GM12892 (cell line): ENCODE measurements at regions not wholly inside any gene's neighbourhood (a gene's known extent, or its start where the extent isn't known, plus 50 kb on each side); places are given as distances from the start of the nearest gene placed in this dataset.
"Not testable (repeated sequence)": the region's sequence is repeated elsewhere in the genome, so short reads cannot be mapped to it uniquely, and the experiment has no call there.

ENCODE experiments used
- DNase-seq: peaks from one replicate; pipeline ENCODE4 v3.0.0; 2011; ENCODE audit not compliant: insufficient read length
- FAIRE-seq: peaks from 2 replicates; lab custom pipeline; 2011; peaks lifted over from hg19 to GRCh38; lab: Jason Lieb, UNC
- POLR2A ChIP-seq: IDR thresholded peaks from 2 replicates; pipeline ENCODE4 v1.6.1; 2011; ENCODE audit warnings: low read depth, low read length, control low read depth
- POLR2AphosphoS5 ChIP-seq: IDR thresholded peaks from 2 replicates; pipeline ENCODE4 v1.6.1; 2011; ENCODE audit warnings: low read depth, low read length, control low read depth
- TAF1 ChIP-seq: IDR thresholded peaks from 2 replicates; pipeline ENCODE4 v1.6.1; 2011; ENCODE audit warnings: low read depth, mild to moderate bottlenecking, control low read depth, low read length, borderline replicate concordance

DNA sequence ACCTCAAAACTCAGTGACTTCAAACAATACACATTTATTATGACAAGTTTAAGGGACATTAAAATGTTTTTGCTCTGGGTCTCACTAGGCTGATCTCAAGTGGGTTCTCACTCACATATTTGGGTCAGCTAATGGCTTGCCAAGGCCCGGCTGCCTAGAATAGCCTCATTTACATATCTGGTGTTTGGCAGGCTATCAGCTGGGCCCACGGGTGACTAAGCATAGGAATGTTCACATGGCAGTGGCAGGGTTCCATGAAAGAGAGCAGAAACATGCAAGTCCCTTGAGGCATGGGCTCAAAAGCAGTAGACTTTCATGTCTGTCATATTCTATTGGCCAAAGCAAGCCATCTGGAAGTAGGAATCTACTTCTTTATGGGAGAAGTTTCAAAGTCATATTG, 492.6 kb downstream of the KCNT2 start:
- DNase-seq (no peak), FAIRE-seq (no peak)
- no peak for TF ChIP-seq POLR2AphosphoS5
- TF ChIP-seq TAF1: no peak
- TF ChIP-seq POLR2A: no peak

DNA sequence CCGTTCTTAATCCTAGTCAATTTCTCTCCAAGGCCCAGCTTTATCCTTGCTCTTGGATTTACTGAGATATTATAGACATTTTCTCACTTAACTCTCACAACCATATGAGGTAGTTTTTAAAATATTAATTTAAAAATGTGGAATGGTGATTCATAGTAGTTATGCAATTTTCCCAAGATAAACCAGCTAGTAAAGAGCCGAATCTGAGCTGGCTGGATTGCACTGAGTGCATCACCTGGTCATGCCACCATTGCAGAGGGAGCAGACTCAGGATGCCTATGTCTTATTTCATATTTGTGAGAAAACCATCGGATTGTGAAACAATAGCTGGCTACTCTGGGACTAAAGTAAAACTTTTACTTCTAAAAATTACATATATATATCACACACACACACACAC, 494.0 kb downstream of the KCNT2 start:
- no peak for DNase-seq
- no peak for FAIRE-seq
- no peak for TF ChIP-seq POLR2A
- no peak for TF ChIP-seq POLR2AphosphoS5
- no peak for TF ChIP-seq TAF1

DNA sequence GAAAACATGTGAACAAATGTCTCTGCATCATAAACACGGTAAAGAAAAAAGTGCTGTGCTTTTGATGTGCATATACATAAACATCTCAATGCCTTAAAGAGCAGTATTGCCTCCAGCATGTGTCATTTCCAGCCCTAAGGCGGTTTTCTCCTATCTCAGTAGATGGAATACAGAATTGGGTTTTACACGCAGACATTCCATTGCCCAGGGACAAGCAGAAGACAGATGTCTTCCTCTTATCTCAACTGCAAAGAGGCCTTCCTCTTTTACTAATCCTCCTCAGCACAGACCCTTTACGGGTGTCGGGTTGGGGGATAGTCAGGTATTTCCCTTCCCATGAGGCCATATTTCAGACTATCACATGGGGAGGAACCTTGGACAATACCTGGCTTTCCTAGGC, 499.2 kb downstream of the KCNT2 start:
- not testable (repeated sequence) for FAIRE-seq

DNA sequence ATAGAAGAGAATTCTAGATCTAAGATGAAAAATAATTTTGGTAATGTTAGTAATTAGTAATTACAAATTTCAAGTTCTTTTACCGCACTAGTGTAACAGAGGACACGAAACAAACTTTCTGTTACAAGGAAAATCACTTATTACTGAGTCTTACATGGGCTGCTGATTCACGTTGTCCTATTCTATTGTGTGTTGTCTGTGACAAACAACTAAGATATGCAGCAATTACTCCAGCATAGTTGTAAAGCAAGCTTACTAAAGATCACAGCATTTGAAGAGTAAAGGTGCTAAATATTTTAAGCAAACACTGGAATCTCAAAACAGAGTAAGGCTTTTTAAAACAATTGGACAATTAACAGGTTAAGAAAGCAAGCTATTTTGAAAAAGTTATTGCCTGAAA, 502.3 kb downstream of the KCNT2 start:
- TF ChIP-seq POLR2A (no peak), TAF1 (no peak), POLR2AphosphoS5 (no peak)
- DNase-seq (no peak), FAIRE-seq (no peak)

More for the DNA sequence above, 499.2 kb downstream of the KCNT2 start:
- DNase-seq: not testable (repeated sequence)

DNA sequence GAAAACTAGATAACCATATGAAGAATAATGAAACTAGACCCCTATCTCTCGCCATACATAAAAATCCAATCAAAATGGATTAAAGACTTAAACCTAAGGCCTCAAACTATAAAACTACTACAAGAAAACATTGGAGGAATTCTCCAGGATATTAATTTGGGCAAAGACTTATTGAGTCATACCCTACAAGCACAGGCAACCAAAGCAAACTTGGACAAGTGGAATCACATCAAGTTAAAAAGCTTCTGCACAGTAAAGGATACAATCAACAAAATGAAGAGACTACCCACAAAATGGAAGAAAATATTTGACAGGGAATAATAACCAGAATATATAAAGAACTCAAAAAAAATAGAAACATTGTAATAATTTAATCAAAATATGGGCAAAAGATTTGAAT, 505.4 kb downstream of the KCNT2 start:
- TF ChIP-seq TAF1 (no peak), POLR2AphosphoS5 (no peak), POLR2A (no peak)
- DNase-seq (no peak), FAIRE-seq (no peak)

DNA sequence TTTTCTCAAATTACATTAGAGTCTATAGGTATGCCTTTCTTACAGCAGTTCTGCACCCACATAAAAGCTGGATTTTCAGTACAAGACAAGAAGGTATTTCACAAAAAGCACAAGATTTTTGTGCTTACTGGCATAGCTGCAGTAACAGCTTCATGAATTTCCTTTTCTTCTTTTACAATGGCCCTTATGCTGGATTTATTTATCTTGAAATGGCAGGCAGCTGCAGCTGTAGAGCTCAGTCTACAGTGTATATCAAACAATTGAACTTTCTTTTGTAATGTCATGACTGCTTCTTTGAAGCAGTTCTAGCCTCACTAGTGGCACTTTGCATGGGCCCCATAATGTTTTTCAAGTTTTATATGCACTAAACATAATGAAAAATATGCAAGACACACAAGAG, 510.2 kb downstream of the KCNT2 start:
- TF ChIP-seq POLR2AphosphoS5 (no peak), TAF1 (no peak), POLR2A (no peak)
- DNase-seq: no peak
- no peak for FAIRE-seq

DNA sequence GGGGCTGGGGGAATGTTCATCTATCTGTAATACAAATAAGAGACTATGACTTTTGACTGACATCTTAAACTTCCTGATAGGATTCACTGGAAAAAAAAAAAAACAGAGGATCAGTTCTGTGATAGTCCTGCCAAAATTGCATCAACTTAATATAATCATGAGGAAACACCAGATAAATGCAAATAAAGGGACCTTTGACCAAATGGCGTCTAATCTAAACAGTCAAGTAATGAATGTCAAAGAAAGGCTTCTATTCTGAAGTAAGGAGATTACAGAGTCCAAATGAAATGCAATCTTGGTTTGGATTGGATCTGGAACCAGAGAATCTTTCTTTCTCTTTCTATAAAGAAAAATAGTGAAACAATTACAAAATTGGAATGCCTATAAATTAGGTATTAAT, 513.4 kb downstream of the KCNT2 start:
- no peak for DNase-seq
- TF ChIP-seq POLR2AphosphoS5: no peak
- TF ChIP-seq TAF1: no peak
- no peak for TF ChIP-seq POLR2A
- no peak for FAIRE-seq

DNA sequence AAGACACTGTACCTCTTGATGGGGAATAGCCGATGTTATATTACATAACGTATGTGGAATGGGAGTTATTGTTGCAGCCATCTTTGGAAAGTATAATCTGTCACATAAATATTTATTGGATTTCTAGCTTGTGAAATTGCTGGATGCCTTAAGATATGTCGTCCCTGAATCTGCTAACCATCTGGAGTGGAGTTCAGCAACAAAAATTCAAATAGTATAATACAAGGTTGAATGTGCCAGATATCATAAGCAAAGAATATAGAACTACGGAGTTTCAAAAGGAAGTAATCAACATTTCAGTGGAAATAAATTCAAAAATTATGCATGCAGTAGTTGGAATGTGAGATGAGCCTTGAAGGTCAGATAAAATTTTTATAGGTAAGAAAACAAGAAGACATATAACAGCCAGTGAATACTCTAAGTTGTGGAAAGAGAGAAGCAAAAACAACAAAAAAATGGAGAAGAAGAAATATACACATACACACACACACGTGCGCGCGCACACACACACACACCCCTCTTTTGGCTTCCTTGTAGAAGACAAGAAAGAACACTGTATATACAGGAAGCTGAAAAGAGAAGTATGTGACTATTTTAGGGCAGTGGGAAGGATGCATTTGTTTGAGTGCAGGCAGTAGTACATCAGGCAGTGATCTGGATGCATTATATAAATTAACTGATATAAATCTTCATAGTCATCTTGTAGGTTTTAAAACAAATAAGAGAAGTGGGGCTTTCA, 516.7 kb downstream of the KCNT2 start:
- no peak for DNase-seq
- FAIRE-seq: no peak
- no peak for TF ChIP-seq POLR2AphosphoS5
- TF ChIP-seq POLR2A: no peak
- TF ChIP-seq TAF1: no peak

DNA sequence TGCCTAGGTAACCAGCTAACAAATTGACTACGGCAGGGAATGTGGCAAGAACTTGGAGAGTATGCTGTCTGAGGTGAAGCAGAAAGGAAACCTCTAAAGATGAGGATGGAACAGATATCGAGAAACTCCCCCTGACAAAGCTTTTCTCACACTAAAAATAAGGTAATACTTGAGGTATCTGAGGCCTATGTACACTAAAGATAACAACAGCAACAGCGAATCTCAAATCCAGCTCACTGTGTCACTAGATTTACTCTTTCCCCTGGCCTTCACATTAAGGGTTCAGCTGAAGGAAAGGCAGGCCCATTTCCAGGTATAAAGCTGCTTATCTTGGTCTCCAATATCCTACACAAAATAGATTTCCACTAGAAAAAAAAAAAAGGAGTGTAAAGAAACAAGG, 518.0 kb downstream of the KCNT2 start:
- no peak for FAIRE-seq
- no peak for DNase-seq
- no peak for TF ChIP-seq POLR2AphosphoS5
- TF ChIP-seq TAF1: no peak
- TF ChIP-seq POLR2A: no peak

DNA sequence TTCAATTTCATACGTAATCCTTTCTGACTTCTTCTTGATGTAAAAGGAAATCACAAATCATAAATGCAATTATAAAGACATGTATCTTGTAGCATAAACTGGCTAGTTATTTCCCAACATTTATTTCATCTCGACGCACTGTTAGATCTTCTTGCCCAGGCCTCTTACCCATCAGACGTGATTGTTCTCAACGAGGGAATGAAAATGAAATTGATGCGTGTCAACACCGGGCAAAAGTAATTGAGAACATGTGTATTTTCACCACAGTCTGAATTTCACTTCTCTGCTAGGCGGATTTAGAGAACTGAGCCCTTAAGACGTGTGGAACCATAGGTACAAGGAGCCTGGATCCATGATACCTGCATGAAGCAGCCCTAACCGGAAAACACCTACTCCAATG, 519.7 kb downstream of the KCNT2 start:
- DNase-seq: no peak
- no peak for FAIRE-seq

DNA sequence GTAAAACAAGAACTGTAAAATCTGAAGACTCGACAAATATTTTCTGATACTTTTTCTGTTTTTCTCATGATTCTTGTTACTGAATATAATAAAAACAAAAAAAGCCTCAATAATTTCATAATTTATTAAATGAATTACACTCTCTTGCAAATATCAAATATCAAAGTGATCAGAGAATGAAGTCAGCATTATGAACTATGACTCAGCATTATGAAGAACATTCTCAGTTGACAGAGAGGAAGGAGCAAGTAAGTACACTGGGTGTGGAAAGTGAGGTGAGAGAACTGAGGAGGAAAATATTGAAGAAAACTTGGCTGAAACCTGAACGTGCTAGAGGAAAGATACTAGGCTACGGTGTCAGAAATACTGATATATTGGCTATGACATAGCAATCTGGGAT, 529.5 kb downstream of the KCNT2 start:
- TF ChIP-seq TAF1 (no peak), POLR2AphosphoS5 (no peak), POLR2A (no peak)
- DNase-seq (no peak), FAIRE-seq (no peak)

More for the DNA sequence above, 519.7 kb downstream of the KCNT2 start:
- TF ChIP-seq POLR2AphosphoS5 (no peak), POLR2A (no peak), TAF1 (no peak)

DNA sequence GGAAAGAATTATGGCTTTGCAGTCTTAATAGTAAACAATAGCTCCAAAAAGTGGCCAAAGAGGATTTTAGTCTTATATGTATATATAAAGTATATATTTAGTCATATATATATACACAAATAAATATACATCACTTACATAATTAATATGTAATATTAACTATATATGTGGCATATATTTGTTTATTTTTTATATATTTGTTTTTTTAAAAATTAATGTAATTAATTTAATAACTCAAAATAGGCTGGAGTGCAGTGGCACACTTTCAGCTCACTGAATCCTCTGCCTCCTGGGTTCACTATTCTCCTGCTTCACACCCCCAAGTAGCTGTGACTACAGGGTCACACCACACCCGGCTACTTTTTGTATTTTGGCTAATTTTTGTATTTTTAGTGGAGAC, 532.6 kb downstream of the KCNT2 start:
- no peak for DNase-seq
- FAIRE-seq: no peak
- no peak for TF ChIP-seq TAF1
- TF ChIP-seq POLR2A: no peak
- TF ChIP-seq POLR2AphosphoS5: no peak
